Glutamatergic neuron (in vitro differentiated cells): ENCODE measurements at regions not wholly inside any gene's neighbourhood (a gene's known extent, or its start where the extent isn't known, plus 50 kb on each side); places are given as distances from the start of the nearest gene placed in this dataset.
"Not testable (repeated sequence)": the region's sequence is repeated elsewhere in the genome, so short reads cannot be mapped to it uniquely, and the experiment has no call there.

ENCODE experiments used
- DNase-seq: peaks from one replicate; pipeline ENCODE4 v3.0.0; 2022
- H3K27ac Mint-ChIP-seq: one replicate; pipeline ENCODE4 v1.8.0; 2020; ENCODE audit warnings: mild to moderate bottlenecking, mixed read lengths, inconsistent platforms; ENCODE audit not compliant: unreplicated experiment
- H3K27me3 Mint-ChIP-seq: one replicate; pipeline ENCODE4 v1.8.0; 2020; ENCODE audit warnings: mild to moderate bottlenecking, moderate library complexity, mixed read lengths, inconsistent platforms; ENCODE audit not compliant: unreplicated experiment
- H3K36me3 Mint-ChIP-seq: one replicate; pipeline ENCODE4 v1.8.0; 2020; ENCODE audit warnings: mild to moderate bottlenecking, mixed read lengths, inconsistent platforms; ENCODE audit not compliant: unreplicated experiment
- H3K4me1 Mint-ChIP-seq: one replicate; pipeline ENCODE4 v1.8.0; 2020; ENCODE audit warnings: mild to moderate bottlenecking, low read depth, mixed read lengths, inconsistent platforms; ENCODE audit not compliant: unreplicated experiment
- H3K4me3 Mint-ChIP-seq: one replicate; pipeline ENCODE4 v1.8.0; 2020; ENCODE audit warnings: mild to moderate bottlenecking, mixed read lengths, inconsistent platforms; ENCODE audit not compliant: unreplicated experiment
- H3K9me3 Mint-ChIP-seq: one replicate; pipeline ENCODE4 v1.8.0; 2020; ENCODE audit warnings: mild to moderate bottlenecking, moderate library complexity, mixed read lengths, inconsistent platforms; ENCODE audit not compliant: unreplicated experiment
- TF ChIP-seq, protein P1 (sequence below): fragments of 200-600 bp; sonication (generic); IDR thresholded peaks from one replicate; pipeline ENCODE4 v1.5.0; 2021; ENCODE audit not compliant: partially characterized antibody, unreplicated experiment

DNA sequence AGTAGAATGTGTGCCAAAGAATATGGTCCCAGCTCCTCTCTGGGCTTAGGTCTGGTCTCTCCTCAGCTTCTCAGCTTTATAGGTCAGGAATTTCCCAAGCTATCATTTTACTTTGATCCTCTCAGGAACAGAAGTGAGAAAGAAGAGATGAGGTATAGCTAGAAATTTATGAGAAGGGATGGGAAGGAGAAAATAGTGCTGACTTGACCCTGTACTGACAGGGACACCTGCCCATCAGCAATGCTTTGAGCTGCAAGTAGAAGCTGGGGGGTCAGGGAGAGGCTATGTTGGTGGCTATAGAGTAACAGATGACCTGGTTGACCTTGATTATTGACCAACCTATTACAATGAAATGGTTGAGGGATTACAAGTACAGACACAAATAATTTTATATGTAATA lies 75.0 kb downstream of the XCL2 start:
- Mint-ChIP-seq H3K27me3 (peaks cover 2% of the 10 kb centered on the region), H3K9me3 (peaks cover 2% of the 10 kb centered on the region), H3K36me3 (peaks cover 8% of the 10 kb centered on the region), H3K27ac (no peak overlapping the region), H3K4me3 (no peak overlapping the region), H3K4me1 (no peaks in the 10 kb centered on the region)
- TF ChIP-seq, protein P1, sequence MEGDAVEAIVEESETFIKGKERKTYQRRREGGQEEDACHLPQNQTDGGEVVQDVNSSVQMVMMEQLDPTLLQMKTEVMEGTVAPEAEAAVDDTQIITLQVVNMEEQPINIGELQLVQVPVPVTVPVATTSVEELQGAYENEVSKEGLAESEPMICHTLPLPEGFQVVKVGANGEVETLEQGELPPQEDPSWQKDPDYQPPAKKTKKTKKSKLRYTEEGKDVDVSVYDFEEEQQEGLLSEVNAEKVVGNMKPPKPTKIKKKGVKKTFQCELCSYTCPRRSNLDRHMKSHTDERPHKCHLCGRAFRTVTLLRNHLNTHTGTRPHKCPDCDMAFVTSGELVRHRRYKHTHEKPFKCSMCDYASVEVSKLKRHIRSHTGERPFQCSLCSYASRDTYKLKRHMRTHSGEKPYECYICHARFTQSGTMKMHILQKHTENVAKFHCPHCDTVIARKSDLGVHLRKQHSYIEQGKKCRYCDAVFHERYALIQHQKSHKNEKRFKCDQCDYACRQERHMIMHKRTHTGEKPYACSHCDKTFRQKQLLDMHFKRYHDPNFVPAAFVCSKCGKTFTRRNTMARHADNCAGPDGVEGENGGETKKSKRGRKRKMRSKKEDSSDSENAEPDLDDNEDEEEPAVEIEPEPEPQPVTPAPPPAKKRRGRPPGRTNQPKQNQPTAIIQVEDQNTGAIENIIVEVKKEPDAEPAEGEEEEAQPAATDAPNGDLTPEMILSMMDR, result no peak
- no peak for DNase-seq

DNA sequence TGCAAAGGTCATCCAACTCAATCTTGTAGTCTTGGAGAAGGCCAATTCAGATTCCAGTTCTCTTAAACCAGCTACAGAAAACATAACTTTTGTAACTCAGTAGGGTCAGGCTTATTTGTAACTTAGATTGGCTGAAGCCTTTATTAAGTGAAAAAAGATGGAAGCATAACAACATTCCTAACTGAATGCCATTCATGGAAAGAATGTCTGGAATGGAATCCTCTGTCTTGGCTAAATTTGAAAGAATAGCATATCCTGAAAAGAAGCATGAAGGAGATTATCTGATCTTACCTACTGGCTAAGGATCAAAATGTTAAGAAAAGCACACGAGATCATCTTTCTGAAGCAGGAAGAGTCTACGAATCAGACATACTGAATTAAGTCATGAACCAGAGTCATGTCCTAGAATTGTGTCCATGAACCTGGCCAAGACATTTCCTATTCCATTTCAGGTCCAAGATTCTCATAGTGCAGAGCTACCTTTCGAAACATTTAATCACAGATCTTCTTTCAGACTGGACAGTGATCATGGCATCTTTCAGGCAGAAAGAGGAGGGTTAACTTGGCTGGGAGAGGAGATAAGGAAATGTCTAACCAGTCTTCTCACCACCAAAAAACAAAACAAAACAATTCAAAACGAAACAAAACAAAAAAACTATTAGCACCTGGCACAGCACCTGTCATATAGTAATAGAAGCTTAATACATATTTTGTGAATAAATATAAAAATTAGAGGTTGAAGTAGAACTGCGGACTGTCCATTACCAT lies 75.6 kb downstream of the XCL2 start:
- TF ChIP-seq, protein P1, result no peak
- Mint-ChIP-seq H3K36me3 (peaks cover 2% of the 10 kb centered on the region), H3K4me1 (no peaks in the 10 kb centered on the region), H3K27me3 (peaks cover 2% of the 10 kb centered on the region), H3K4me3 (no peak overlapping the region), H3K9me3 (peaks cover 2% of the 10 kb centered on the region), H3K27ac (no peak overlapping the region)
- DNase-seq, result no peak

DNA sequence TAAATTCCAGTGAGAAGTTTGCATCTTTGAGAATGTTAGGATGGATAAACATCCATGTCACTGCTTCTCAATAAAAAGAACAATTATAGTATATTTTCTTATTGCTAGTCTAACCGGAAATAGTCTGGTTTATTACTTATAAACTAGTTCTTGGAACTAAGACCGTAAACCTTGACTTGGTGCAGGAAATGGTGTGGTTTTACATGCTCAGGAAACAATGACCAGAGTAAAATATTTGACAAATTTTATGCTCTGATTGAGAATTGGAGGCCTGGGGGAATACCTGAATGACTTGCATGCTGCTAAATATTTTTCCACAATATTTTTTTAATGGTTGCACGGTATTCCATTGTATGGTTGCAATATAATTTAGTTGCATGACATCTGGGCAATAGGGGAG lies 76.3 kb downstream of the XCL2 start:
- no peak overlapping the region for H3K4me3 Mint-ChIP-seq
- H3K36me3 Mint-ChIP-seq, result no peaks in the 10 kb centered on the region
- TF ChIP-seq, protein P1, result no peak
- peaks cover 2% of the 10 kb centered on the region for H3K9me3 Mint-ChIP-seq
- no peaks in the 10 kb centered on the region for H3K4me1 Mint-ChIP-seq
- H3K27ac Mint-ChIP-seq, result no peak overlapping the region
- no peak for DNase-seq
- peaks cover 2% of the 10 kb centered on the region for H3K27me3 Mint-ChIP-seq

DNA sequence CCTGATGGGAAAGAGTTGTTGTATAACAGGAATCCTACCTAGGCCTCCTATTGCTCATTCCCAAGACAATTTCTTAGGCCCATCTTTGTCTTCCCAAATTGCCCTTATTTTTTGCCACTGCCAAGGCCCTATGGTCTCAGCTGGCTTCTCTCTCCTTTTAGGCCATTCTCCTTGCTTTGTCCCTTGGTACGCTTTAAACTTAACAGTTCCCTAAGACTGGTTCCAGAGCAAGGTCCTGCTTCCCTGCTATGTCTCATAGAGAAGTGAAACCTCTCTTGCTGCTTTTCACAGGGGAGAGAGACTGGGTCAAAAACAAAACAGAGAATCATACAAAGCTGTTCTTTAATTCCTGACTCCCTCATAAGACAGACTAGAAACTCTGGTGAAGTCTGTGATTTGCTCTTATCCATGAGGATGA lies 77.1 kb downstream of the XCL2 start:
- peaks cover 4% of the 10 kb centered on the region for H3K36me3 Mint-ChIP-seq
- no peaks in the 10 kb centered on the region for H3K4me1 Mint-ChIP-seq
- H3K27me3 Mint-ChIP-seq, result peaks cover 2% of the 10 kb centered on the region
- no peak overlapping the region for H3K4me3 Mint-ChIP-seq
- peaks cover 1% of the 10 kb centered on the region for H3K9me3 Mint-ChIP-seq
- TF ChIP-seq, protein P1, result no peak
- no peak for DNase-seq
- no peak overlapping the region for H3K27ac Mint-ChIP-seq

DNA sequence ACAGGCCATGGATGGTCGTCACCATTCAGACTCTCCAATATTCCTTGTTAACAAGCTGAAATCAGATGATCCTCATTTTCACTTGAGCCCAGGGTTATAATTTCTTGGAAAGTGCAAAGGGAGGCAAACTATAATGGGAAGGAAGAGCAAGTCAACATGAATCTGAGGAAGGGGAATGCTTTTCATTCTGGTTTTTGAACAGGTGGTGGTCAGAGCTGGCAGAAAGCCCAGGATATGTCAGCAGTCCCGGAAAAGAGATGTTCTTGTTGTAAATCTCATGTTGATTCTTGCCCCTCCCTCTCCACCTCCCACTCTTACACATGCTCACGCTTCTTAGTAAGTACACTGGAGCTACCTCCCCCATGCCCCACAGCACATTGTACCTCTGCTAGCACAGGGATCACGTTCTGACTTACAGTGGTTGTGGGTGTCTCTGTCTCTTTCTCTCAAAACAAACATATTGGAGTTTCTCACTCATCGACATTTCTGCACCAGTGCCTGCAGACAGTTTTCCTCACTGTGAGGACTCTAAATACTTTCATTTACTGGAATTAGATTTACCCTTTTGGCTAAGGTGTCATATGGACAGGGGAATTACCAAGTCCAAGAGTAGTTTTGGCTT lies 77.6 kb downstream of the XCL2 start:
- TF ChIP-seq, protein P1, result no peak
- H3K27ac Mint-ChIP-seq, result no peak overlapping the region
- H3K4me3 Mint-ChIP-seq, result no peak overlapping the region
- peaks cover 4% of the 10 kb centered on the region for H3K36me3 Mint-ChIP-seq
- DNase-seq, result no peak
- H3K4me1 Mint-ChIP-seq, result no peaks in the 10 kb centered on the region
- peaks cover 2% of the 10 kb centered on the region for H3K27me3 Mint-ChIP-seq
- peaks cover 2% of the 10 kb centered on the region for H3K9me3 Mint-ChIP-seq

DNA sequence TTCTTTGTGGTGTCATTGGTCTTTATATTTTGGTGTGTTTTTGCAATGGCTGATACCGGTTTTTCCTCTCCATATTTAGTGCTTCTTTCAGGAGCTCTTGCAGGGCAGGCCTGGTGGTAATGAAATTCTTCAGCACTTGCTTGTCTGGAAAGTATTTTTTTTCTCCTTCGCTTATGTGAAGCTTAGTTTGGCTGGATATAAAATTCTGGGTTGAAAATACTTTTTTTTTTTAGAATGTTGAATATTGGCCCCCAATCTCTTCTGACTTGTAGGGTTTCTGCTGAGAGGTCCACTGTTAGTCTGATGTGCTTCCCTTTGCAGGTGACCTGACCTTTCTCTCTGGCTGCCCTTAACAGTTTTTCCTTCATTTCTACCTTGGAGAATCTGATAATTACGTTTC lies 82.7 kb downstream of the XCL2 start:
- not testable (repeated sequence) for H3K4me1 Mint-ChIP-seq, H3K27me3 Mint-ChIP-seq, DNase-seq, H3K9me3 Mint-ChIP-seq, H3K27ac Mint-ChIP-seq, H3K4me3 Mint-ChIP-seq, H3K36me3 Mint-ChIP-seq

DNA sequence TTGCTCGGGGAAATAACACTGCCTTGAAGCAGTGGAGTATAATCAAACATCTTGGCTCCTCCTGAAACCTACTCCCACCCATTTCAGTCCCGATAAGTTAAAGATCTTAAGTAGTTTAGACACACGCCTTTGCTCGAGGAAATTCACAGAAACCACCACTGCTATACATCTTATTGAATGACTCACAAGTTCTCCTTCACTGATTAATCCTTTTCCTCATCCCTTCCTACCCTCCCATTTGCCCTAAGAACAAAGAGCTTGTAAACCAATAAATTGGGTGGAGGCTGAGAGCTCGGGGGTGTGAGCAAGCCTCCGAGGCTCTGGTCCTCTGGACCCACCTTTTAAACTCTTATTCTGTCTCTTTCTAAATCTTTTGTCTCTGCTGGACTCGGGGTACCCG lies 86.5 kb downstream of the XCL2 start:
- H3K9me3 Mint-ChIP-seq, H3K4me3 Mint-ChIP-seq, H3K4me1 Mint-ChIP-seq, H3K27me3 Mint-ChIP-seq, DNase-seq, H3K36me3 Mint-ChIP-seq, H3K27ac Mint-ChIP-seq: not testable (repeated sequence)
